Motor neuron (in vitro differentiated cells): ENCODE measurements at regions not wholly inside any gene's neighbourhood (a gene's known extent, or its start where the extent isn't known, plus 50 kb on each side); places are given as distances from the start of the nearest gene placed in this dataset.

Experiments used
- ATAC-seq, 8 experiments: fragments of 200-7000 bp; cut with Tn5 transposase; replicated peaks in 6 of 8; 2 replicates each; pipeline ENCODE4 v1.8.0; 2021; ENCODE audit warnings: mild to moderate bottlenecking in 8 of 8, moderate library complexity in 8 of 8
- H3K27ac ChIP-seq, 2 donors: fragments of 250-450 bp; sonication (Bioruptor Pico); 2 replicates each; pipeline ENCODE4 v1.9.0; 2021; ENCODE audit warnings: antibody characterized with exemption in 2 of 2, mild to moderate bottlenecking in 2 of 2, moderate library complexity in 1 of 2
- H3K4me1 ChIP-seq, 2 donors: fragments of 250-450 bp; sonication (Bioruptor Pico); replicated peaks in 1 of 2; 2 replicates each; pipeline ENCODE4 v1.6.1; 2021; ENCODE audit warnings: antibody characterized with exemption in 2 of 2, mild to moderate bottlenecking in 2 of 2, moderate library complexity in 1 of 2
- H3K4me3 ChIP-seq, 5 donors: fragments of 250-450 bp; sonication (Bioruptor Pico); 2 replicates each; pipeline ENCODE4 v1.9.0; 2021; ENCODE audit warnings: antibody characterized with exemption in 5 of 5, mild to moderate bottlenecking in 5 of 5, moderate library complexity in 4 of 5
- WGBS, 10 experiments: fragments of 450-650 bp; shearing (Covaris generic); methylation state at CpG; one replicate each; pipeline ENCODE4 v1.0.0; 2022; 5-methylcytosine and 5-hydroxymethylcytosine counted together
- in situ Hi-C, 9 experiments: fragments of 400-800 bp; cut with MboI; loops; one replicate each; pipeline ENCODE4 v1.15.0; 2021; ENCODE audit warnings: low sequenced_read_pairs in 9 of 9, low pct_unique_long_range_greater_than_20kb in 2 of 9; ENCODE audit not compliant: unreplicated experiment in 9 of 9

DNA sequence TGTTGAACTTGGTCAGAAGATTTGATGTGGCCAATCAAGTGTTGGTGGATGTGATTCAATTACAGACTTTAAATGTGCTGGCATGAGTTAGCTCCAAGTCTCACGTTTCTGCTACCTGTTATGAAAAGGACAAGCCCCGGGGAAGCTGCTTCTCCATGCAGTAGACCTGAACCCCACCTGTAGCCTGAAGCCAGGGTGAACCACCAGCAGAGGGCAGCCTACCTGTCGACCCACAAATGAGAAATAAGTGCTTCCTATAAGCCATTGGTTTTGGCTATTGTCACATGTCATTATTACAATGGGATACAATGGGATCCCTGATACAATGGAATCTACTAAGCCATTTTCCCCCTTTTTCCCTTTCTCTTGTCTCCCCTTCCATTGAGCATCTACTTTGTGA, 230.2 kb downstream of the PRDM2 start:
- ATAC-seq: no peak
- Histone ChIP-seq H3K4me1 (peaks cover 9 to 37% of the 10 kb centered on the region in 2 donors), H3K27ac (no peak overlapping the region), H3K4me3 (no peak overlapping the region)
- in situ Hi-C loops: loop anchor here in 1 of 9 experiments (25.0 kb wide), 1 partner anchor 268 kb away; no protein-coding TSS in a partner anchor
- 17 to 60% (median 27%) methylated on average over 1 to 3 of the region's 3 CpGs; no CpG with 5 or more reads in 5 of the 10 experiments for WGBS, 10 experiments

- in situ Hi-C loops: loop anchor here in 1 of 9 experiments (25.0 kb wide), 1 partner anchor 269 kb away; no protein-coding TSS in a partner anchor
Observed at GRCh38 chr1:13931226-13931625, 231.2 kb downstream of the PRDM2 start.

DNA sequence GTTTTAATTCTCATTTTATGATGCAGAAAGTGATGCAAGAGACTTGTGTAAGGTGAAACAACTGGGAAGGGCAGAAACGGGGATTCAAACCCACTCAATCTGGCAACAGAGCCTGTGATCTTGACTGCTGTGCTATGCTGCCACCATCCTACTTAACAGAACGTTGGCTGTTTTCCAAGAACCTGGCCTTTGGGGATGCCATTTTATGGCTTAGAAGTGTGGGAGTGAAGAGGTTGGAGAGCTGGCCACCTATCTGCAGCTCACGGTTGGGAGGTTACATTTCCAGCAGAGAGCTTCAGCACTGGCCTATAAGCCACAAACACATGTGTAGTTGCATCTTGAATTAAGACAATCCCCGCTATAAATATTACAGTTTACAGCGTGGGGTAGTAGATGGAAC, 235.3 kb downstream of the PRDM2 start:
- Histone ChIP-seq H3K4me3 (no peak overlapping the region), H3K4me1 (peaks cover 0 to 12% of the 10 kb centered on the region in 2 donors), H3K27ac (no peak overlapping the region)
- in situ Hi-C loops: loop anchor here in 1 of 9 experiments (25.0 kb wide), 1 partner anchor 273 kb away; no protein-coding TSS in a partner anchor
- no peak for ATAC-seq
- 6 to 100% (median 71%) methylated on average over 1 to 4 of the region's 5 CpGs; no CpG with 5 or more reads in 3 of the 10 experiments for WGBS, 10 experiments

More at GRCh38 chr1:13931226-13931625, 231.2 kb downstream of the PRDM2 start:
- H3K27ac ChIP-seq: no peak overlapping the region
- H3K4me1 ChIP-seq: peaks cover 9 to 34% of the 10 kb centered on the region in 2 donors
- 0 to 80% (median 66%) methylated on average over 1 to 3 of the region's 3 CpGs; no CpG with 5 or more reads in 1 of the 10 experiments for whole genome bisulfite sequencing, 10 experiments
- peak in 5 of 8 experiments; percentile 16 to 70 (median 65) for ATAC-seq
- H3K4me3 ChIP-seq: no peak overlapping the region

- Histone ChIP-seq H3K4me3 (no peak overlapping the region), H3K4me1 (no peaks in the 10 kb centered on the region), H3K27ac (no peak overlapping the region)
- 56 to 88% methylated on average over 1 of the region's 1 CpG; no CpG with 5 or more reads in 8 of the 10 experiments for WGBS, 10 experiments
- ATAC-seq: no peak
- in situ Hi-C loops: loop anchor here in 1 of 9 experiments (25.0 kb wide), 1 partner anchor 279 kb away; no protein-coding TSS in a partner anchor
Observed at GRCh38 chr1:13941315-13941714, 241.3 kb downstream of the PRDM2 start.

DNA sequence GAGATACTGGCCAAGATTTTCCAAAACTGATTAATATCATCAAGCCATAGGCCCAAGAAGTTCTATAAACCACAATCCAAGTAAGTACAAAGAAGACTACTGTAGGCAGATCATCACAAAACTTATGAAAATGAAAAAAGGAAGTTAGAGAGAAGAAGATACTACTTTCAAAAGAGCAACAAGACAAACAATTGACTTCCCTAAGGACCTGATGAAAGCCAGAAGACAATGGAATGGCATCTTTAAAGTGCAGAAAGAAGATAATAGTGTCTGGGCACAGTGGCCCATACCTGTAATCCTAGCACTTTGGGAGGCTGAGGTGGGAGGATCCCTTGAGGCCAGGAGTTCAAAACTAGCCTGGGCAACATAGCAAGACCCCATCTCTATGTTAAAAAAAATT, 243.1 kb downstream of the PRDM2 start:
- in situ Hi-C loops: loop anchor here in 1 of 9 experiments (25.0 kb wide), 1 partner anchor 281 kb away; no protein-coding TSS in a partner anchor
- Histone ChIP-seq H3K4me3 (no peak overlapping the region), H3K4me1 (no peaks in the 10 kb centered on the region), H3K27ac (no peak overlapping the region)
- ATAC-seq: no peak

GRCh38 chr1:13945856-13946255, 245.9 kb downstream of the PRDM2 start:
- no peak overlapping the region for H3K27ac ChIP-seq
- no peak for ATAC-seq
- 0 to 100% (median 23%) methylated on average over 1 to 2 of the region's 2 CpGs; no CpG with 5 or more reads in 2 of the 10 experiments for WGBS, 10 experiments
- in situ Hi-C loops: loop anchor here in 1 of 9 experiments (25.0 kb wide), 1 partner anchor 284 kb away; no protein-coding TSS in a partner anchor
- H3K4me1 ChIP-seq: no peaks in the 10 kb centered on the region
- H3K4me3 ChIP-seq: no peak overlapping the region

DNA sequence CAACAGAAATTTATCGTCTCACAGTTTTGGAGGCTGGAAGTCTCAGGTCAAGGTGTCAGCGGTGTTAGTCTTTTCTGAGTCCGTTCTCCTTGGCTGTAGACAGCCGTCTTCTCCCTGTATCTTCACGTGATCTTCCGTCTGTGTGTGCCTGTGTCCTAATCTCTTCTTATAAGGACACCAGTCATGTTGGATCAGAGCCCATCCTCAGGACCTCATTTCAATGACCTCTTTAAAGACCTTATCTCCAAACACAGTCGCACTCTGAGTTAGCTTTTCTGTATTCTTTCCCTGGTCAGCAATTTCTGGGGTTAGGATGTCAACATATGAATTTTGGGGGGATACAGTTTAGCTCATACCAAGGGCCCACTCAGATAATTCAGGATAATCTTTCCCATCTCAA, 247.7 kb downstream of the PRDM2 start:
- Histone ChIP-seq H3K4me3 (no peak overlapping the region), H3K4me1 (no peaks in the 10 kb centered on the region), H3K27ac (no peak overlapping the region)
- in situ Hi-C loops: loop anchor here in 1 of 9 experiments (25.0 kb wide), 1 partner anchor 285 kb away; no protein-coding TSS in a partner anchor
- ATAC-seq: no peak
- 80 to 100% (median 87%) methylated on average over 1 to 7 of the region's 7 CpGs; no CpG with 5 or more reads in 3 of the 10 experiments for WGBS, 10 experiments

- ATAC-seq: no peak
- in situ Hi-C loops: loop anchor here in 1 of 9 experiments (25.0 kb wide), 1 partner anchor 286 kb away; no protein-coding TSS in a partner anchor
- WGBS, 10 experiments: 0 to 94% (median 73%) methylated on average over 1 to 5 of the region's 5 CpGs; no CpG with 5 or more reads in 4 of the 10 experiments
- no peak overlapping the region for H3K4me3 ChIP-seq
- H3K27ac ChIP-seq: no peak overlapping the region
- no peaks in the 10 kb centered on the region for H3K4me1 ChIP-seq
Observed at GRCh38 chr1:13948396-13948795, 248.4 kb downstream of the PRDM2 start.

GRCh38 chr1:13948888-13949391, 249.0 kb downstream of the PRDM2 start:
- Histone ChIP-seq H3K27ac (no peak overlapping the region), H3K4me1 (no peaks in the 10 kb centered on the region), H3K4me3 (no peak overlapping the region)
- 6 to 81% (median 67%) methylated on average over 1 to 6 of the region's 6 CpGs; no CpG with 5 or more reads in 1 of the 10 experiments for WGBS, 10 experiments
- in situ Hi-C loops: loop anchor here in 1 of 9 experiments (25.0 kb wide), 1 partner anchor 287 kb away; no protein-coding TSS in a partner anchor
- ATAC-seq: peak in 2 of 8 experiments; percentile 42 to 92

DNA sequence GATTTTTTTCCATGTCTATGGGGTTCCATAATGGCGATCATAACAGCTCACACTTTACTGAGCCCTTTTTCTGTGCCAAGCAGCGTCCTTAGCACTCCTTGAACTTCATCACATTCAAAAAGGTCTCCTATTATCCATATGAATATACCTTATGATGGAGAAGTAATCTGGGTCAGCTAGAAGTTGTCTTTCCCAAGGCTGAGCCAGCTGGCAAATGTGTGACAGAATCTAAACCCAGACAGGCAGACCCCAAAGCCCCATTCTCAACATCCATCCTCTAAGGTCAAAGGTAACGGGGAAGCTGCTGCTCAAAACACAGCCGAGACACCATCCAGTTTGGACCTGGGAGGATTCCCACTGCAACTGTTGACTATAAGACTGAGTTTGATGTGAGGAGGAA, 249.6 kb downstream of the PRDM2 start:
- no peak for ATAC-seq
- Histone ChIP-seq H3K27ac (no peak overlapping the region), H3K4me3 (no peak overlapping the region), H3K4me1 (no peaks in the 10 kb centered on the region)
- in situ Hi-C loops: loop anchor here in 1 of 9 experiments (25.0 kb wide), 1 partner anchor 287 kb away; no protein-coding TSS in a partner anchor
- WGBS, 10 experiments: 30 to 84% (median 68%) methylated on average over 2 to 4 of the region's 4 CpGs; no CpG with 5 or more reads in 2 of the 10 experiments

GRCh38 chr1:13950637-13951036, 250.6 kb downstream of the PRDM2 start:
- ATAC-seq: no peak
- no peaks in the 10 kb centered on the region for H3K4me1 ChIP-seq
- 27 to 80% (median 59%) methylated on average over 1 to 7 of the region's 7 CpGs; no CpG with 5 or more reads in 2 of the 10 experiments for WGBS, 10 experiments
- in situ Hi-C loops: loop anchor here (10.0 to 25.0 kb wide), 6 partner anchors 126 to 1162 kb away; no protein-coding TSS in a partner anchor
- H3K27ac ChIP-seq: no peak overlapping the region
- no peak overlapping the region for H3K4me3 ChIP-seq

- Histone ChIP-seq H3K4me3 (no peak overlapping the region), H3K27ac (no peak overlapping the region), H3K4me1 (no peaks in the 10 kb centered on the region)
- in situ Hi-C loops: loop anchor here (10.0 to 25.0 kb wide), 6 partner anchors 127 to 1160 kb away; no protein-coding TSS in a partner anchor
- 29 to 84% (median 55%) methylated on average over 1 to 4 of the region's 4 CpGs; no CpG with 5 or more reads in 4 of the 10 experiments for whole genome bisulfite sequencing, 10 experiments
- no peak for ATAC-seq
Observed at GRCh38 chr1:13951793-13952751, 252.1 kb downstream of the PRDM2 start.
